ENCODE measurements at regions not wholly inside any gene's neighbourhood (a gene's known extent, or its start where the extent isn't known, plus 50 kb on each side); places are given as distances from the start of the nearest gene placed in this dataset.

- no peak for DNase-seq
Measured at GRCh38 chr1:232555494-232556210, 74.3 kb downstream of the SIPA1L2 start.

- DNase-seq = no peak
Measured at GRCh38 chr1:232554409-232554808, 75.5 kb downstream of the SIPA1L2 start.

- peak; percentile 68 for DNase-seq
Measured at GRCh38 chr1:232553809-232554208, 76.1 kb downstream of the SIPA1L2 start.

- DNase-seq = no peak
Measured at GRCh38 chr1:232553050-232553754, 76.7 kb downstream of the SIPA1L2 start.

- DNase-seq = peak; percentile 52
Measured at GRCh38 chr1:232551386-232551785, 78.5 kb downstream of the SIPA1L2 start.

GRCh38 chr1:232550007-232550406 lies 79.9 kb downstream of the SIPA1L2 start:
- no peak for DNase-seq

- no peak for DNase-seq
Measured at GRCh38 chr1:232548691-232549090, 81.2 kb downstream of the SIPA1L2 start.

- DNase-seq = no peak
Measured at GRCh38 chr1:232547938-232548484, 81.9 kb downstream of the SIPA1L2 start.

- DNase-seq = no peak
Measured at GRCh38 chr1:232542633-232543593, 87.0 kb downstream of the SIPA1L2 start.

- no peak for DNase-seq
Measured at GRCh38 chr1:232538943-232539302, 91.0 kb downstream of the SIPA1L2 start.

- peak; percentile 61 for DNase-seq
Measured at GRCh38 chr1:232538224-232538942, 91.5 kb downstream of the SIPA1L2 start.

GRCh38 chr1:232534552-232535517 lies 95.1 kb downstream of the SIPA1L2 start:
- no peak for DNase-seq

- DNase-seq = no peak
Measured at GRCh38 chr1:232533328-232533727, 96.6 kb downstream of the SIPA1L2 start.

- DNase-seq = no peak
Measured at GRCh38 chr1:232532901-232533300, 97.0 kb downstream of the SIPA1L2 start.

- DNase-seq = no peak
Measured at GRCh38 chr1:232531291-232531690, 98.6 kb downstream of the SIPA1L2 start.

GRCh38 chr1:232529747-232530146 lies 100.2 kb downstream of the SIPA1L2 start:
- DNase-seq = no peak

GRCh38 chr1:232528472-232529089 lies 101.4 kb downstream of the SIPA1L2 start:
- no peak for DNase-seq

- no peak for DNase-seq
Measured at GRCh38 chr1:232524056-232524455, 105.9 kb downstream of the SIPA1L2 start.

GRCh38 chr1:232522189-232522588 lies 107.7 kb downstream of the SIPA1L2 start:
- DNase-seq = no peak

- no peak for DNase-seq
Measured at GRCh38 chr1:232521660-232522059, 108.3 kb downstream of the SIPA1L2 start.
